ENCODE measurements at regions not wholly inside any gene's neighbourhood (a gene's known extent, or its start where the extent isn't known, plus 50 kb on each side); places are given as distances from the start of the nearest gene placed in this dataset.
"Not testable (repeated sequence)": the region's sequence is repeated elsewhere in the genome, so short reads cannot be mapped to it uniquely, and the experiment has no call there.

DNA sequence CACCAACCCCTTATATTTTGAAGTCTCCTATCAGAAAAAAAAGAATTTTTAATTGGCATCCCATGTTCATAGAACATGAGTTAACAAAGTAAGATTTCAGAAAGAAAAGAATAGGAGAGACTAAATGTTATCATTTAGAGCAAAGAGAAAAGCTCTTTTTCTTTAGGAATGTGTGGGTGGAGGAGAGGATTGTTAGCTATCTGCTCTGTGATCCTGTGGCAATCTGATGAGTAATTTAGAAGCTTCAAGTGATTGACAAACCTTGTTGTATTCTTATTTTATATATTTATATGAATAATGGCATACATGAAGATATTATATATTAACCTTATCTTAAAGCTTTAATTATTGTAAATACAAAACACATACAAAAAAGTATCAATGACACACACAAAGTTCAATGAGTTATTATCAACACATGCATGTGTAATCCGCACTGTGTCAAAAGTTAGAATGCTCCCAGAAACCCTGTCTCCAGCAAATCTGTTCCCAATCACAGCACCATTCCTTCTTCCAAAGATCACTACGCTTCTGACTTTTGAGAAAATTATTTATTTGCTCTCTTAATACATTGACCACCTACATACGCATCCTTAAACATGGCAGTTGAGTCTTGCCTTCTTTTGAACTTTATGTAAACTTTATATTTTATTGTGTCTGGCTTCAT is 907.4 kb downstream of the MCTP2 start:
- DNase-seq (ENCODE audit: low spot score): no peak

DNA sequence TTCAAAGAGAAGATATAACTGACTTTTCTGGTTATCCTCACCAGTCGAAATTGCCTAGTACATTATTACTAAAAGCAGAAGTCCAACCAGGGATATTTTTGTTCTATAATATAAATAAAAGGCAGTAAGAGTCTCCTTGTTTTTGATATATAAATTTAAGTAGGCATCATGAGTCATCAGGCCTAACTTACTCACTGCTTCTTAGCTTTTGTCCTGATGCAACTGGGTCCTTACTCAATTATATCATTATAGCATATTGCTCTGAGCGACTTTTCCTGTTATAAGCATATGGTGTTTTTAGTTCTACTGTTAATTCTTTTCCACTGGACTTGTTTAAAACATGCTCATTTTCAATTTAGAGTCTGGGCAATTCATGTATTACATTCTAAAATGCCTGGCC is 910.1 kb downstream of the MCTP2 start:
- no peak for DNase-seq (ENCODE audit: low spot score)

DNA sequence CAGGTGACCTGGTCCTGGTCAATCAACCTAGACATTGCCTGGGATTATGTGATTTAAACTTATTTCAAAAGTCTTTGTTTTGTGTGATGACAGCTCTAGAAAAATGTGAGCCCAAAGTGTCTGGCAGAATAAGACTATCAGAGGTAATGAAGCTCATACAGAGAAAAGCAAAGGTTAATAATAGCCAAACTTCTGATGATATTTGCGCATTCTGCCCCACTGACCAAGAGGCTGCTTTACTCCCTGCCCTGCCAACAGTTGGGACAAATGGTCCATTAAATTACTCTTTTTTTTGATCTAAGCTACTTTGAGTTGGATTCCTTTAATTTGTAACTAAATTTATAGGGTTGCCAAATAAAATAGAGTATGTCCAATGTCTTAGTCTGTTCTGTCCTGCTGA is 911.2 kb downstream of the MCTP2 start:
- no peak for DNase-seq (ENCODE audit: low spot score)

DNA sequence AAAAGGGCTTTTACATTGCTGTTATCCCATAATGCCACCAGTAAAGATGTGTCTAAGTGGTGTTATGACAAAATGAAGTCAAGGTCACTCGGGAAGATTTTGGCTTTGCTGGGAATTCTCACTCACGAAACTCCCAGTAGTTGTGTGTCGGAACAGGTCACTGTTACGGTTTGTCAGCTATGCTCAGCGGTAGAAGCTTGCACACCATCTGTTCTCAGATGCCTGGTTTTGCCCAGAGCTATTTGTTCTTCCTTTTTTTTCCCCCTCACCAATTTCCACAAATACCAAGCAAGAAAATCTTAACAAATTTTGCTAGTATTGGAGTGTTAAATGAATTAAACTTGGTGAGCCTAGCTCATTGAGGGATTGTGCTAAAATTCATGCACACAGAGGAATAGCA is 915.1 kb downstream of the MCTP2 start:
- no peak for DNase-seq (ENCODE audit: low spot score)

GRCh38 chr15:95148183-95148582 is 916.8 kb downstream of the MCTP2 start:
- no peak for DNase-seq (ENCODE audit: low spot score)

DNA sequence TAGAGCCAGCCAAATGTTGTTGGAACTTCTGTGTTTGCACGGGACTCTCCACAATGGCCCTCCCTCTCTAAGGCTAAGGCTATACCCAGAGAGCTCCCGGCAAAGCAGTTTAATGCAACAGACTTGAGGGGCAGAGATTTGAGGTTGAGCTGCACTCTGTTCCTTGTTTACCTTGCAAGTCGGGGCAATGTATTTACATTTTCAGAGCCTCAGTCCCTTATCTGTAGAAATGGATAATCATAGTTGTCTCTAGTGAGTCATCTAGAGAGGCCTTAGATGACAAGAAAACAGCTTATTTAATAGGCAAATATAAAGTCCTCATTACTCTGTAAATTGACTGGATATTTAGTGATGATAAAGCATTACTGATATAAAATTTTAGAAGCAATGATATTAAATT is 917.7 kb downstream of the MCTP2 start:
- no peak for DNase-seq (ENCODE audit: low spot score)

DNA sequence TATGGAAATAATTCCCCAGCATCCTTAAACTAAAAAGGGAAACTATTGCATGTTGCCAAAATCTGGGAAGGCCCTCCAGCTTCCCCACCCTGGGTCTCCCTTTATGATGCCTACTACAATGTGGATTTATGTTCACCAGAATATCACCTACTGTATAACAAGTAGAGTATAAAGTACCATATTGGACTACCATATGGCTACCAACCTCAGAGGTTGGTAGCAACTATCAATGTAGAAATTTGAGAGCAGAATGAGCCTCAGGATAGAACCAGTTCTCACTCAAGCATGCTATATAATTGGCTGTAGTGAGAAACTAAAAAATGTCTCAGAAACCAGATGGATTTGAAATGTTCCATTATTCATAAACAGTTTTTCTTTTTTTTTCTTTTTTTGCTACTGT is 918.4 kb downstream of the MCTP2 start:
- DNase-seq (ENCODE audit: low spot score): no peak

DNA sequence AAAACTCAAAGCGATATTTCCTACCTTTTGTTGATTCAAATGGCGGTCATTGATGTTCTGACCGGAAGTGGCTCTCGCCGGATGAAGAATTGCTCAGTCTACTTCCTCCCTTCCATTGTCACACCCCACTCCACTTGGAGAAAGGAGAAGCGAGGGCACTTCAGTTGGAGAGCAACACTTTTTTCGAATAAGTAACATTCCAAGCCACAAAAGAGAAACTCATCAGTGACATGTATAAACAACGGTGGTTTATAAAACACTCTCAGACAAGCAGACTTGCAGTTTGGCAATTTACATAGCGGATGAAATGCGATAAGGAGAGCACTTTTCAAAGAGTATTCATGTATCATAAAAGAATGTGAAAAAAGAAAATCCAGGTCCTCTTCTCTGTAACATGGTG is 919.1 kb downstream of the MCTP2 start:
- no peak for DNase-seq (ENCODE audit: low spot score)

DNA sequence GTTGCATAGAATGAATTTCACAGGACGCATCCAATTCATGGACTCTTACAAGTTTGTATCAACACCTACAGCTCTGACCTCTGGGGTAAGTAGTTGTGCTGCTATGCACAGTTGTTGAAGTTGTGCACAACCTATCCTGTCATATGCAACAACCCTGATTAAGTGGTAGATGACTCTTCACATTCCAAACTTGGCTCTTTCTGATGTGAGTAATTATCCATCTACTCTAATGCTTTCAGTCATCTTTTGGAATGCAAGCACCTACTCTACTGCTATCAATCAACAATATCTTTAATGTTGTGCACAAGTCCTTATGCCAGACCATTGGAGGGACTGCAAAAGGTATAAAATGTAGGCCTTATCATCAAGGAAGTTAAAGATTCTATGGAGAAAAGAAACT is 921.4 kb downstream of the MCTP2 start:
- no peak for DNase-seq (ENCODE audit: low spot score)

DNA sequence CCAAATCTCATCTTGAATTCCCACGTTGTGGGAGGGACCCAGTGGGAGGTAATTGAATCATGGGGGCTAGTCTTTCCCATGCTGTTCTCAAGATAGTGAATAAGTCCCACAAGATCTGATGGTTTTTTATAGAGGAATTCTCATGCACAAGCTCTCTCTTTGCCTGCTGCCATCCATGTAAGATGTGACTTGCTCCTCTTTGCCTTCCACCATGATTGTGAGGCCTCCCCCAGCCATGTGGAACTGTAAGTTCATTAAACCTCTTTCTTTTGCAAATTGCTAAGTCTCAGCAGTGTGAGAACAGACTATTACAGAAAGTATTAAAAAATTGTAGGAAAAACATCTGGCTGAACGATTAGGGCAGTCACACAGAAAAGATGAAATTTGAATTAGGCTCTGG is 921.8 kb downstream of the MCTP2 start:
- DNase-seq (ENCODE audit: low spot score): not testable (repeated sequence)

GRCh38 chr15:95160316-95160715 is 929.0 kb downstream of the MCTP2 start:
- DNase-seq (ENCODE audit: low spot score): no peak

DNA sequence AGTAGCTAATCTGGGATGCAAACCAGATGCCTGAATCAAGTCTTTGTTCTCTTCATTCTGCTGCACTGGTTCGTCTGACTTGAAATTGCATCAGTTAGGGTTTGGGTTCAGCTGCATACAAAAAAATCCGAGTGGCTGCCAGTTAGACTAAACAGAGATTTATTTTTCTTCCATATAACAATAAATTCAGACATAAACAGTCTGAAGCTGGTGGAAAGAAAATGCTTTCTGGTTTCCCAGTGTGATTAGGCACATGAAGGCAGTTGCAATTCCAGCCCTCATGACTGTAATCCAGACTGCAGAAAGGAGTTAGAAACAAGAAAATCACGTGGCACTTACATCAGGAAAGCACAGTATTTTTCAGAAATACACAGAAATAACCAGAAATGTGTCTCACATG is 930.7 kb downstream of the MCTP2 start:
- no peak for DNase-seq (ENCODE audit: low spot score)

DNA sequence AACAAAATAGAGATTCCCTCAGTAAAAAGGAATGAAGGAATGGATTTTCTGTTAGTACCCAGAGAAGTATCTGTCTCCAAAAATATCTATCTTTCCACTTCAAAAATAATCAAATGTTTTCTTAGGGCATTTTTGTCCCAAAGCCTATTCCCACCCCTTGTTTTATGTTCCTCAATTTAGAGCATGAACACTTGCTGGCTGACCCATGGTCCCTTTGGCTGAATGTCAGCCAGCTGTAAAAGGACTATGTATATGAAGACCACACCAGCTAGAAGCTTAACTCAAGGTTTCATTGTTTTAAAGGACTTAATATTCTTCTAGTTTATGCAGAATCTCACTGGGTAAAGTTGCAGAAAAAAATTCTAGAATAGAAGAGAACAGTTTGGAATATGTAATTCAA is 931.2 kb downstream of the MCTP2 start:
- DNase-seq (ENCODE audit: low spot score): no peak

DNA sequence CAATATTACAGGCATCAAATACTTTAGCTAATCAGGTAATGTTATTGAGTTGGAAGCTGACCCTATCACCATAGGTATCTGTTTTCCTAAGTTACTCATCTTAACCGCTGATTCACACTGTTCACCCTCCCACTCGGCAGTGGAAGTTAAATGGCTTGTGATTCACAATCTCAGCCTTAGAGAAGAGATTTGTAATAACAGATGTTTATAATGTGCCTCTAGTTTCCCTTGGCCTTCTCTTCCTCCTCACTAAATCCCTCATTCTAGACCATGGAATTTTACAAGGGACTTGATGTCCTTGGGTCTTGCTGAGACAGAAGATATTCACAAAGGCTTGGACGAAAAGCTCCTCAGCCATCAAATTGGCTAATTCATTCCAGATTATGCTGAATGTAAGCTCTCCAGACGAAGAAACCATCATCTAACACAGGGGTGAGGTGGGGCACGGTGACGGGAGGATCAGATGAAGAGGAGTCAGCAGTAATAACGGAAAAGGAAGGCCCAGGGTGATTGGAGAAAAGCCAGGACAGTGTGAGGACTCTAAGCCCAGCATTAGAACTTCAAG is 931.7 kb downstream of the MCTP2 start:
- no peak for DNase-seq (ENCODE audit: low spot score)

DNA sequence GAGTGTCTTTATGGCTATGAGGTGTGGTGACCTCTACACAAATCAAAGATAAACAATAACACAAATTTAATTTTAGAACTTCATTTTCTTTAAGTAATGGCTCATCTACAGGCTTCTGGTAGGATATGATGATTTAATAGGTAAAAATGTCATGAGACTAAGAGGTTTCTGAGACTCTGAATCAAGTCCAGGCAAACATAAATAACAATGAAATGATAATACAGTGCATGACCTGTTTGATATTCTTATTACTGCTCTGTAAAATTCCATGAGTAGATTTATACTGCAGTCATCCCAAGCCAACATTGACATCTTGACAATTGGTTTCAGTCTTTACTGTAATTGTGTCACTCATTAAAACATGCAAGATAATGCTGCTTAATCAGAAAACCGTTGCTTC is 936.8 kb downstream of the MCTP2 start:
- no peak for DNase-seq (ENCODE audit: low spot score)

- DNase-seq (ENCODE audit: low spot score): no peak
These were observed 937.6 kb downstream of the MCTP2 start for GRCh38 chr15:95168951-95169431.

GRCh38 chr15:95169541-95170459 is 938.4 kb downstream of the MCTP2 start:
- no peak for DNase-seq (ENCODE audit: low spot score)

GRCh38 chr15:95170561-95171380 is 939.4 kb downstream of the MCTP2 start:
- no peak for DNase-seq (ENCODE audit: low spot score)

DNA sequence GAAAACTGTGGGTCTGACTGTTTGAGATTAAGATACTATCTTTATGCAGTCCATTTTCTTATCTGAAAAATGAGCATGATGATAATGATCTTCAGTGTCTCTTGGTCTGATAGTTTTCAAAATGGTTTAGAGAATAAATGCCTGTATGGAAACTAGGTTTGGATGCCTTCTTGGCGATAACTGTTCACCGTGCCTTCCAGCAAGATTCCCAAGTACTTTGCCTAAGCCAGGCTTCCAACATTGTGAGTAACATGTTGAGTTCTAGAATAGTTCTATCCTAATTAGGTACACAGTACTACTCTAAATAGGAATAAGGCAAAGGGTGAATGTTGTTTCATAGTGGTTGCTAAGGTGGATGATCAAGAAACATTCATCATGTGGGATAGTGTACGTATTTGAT is 940.2 kb downstream of the MCTP2 start:
- DNase-seq (ENCODE audit: low spot score): no peak

GRCh38 chr15:95174301-95175259 is 943.2 kb downstream of the MCTP2 start:
- DNase-seq (ENCODE audit: low spot score): no peak
